ENCODE measurements at regions not wholly inside any gene's neighbourhood (a gene's known extent, or its start where the extent isn't known, plus 50 kb on each side); places are given as distances from the start of the nearest gene placed in this dataset.

DNA sequence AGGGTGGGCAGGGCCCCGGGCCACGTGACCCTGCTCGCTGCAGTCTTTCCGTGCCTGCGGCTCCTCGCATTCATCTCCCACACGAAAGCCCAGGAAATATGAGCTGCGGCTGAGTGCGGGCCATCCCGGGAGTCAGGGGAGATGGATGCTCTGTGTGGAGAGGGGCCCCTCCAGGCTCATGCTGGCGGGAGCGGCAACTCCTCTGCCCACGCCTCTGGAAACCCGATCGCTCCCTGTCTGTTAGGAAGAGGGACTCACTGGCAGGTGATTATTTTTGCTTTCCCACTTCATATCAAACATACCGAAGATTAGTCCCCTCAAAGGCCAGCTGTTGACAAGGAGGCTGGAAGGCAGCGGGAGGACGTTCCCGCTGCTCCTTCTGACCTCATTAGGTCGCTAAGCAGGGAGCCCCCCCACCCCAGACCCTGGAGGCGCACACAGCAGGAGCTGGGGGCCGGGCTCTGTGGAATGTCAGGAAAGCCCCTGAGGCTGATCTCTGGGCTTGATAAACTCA is 228.5 kb downstream of the FOXL1 start:
- no peaks in the 10 kb centered on the region for H3K4me1 ChIP-seq
- intact Hi-C loops (cut with DNase I), result no loop called here
- H3K36me3 ChIP-seq, result no peaks in the 10 kb centered on the region
- TF ChIP-seq POLR2AphosphoS5 (IDR thresholded peaks at IDR 0.05; ENCODE audit: insufficient read depth in 1 of 2, low read depth in 1 of 2), result no peak
- TF ChIP-seq, protein P1, sequence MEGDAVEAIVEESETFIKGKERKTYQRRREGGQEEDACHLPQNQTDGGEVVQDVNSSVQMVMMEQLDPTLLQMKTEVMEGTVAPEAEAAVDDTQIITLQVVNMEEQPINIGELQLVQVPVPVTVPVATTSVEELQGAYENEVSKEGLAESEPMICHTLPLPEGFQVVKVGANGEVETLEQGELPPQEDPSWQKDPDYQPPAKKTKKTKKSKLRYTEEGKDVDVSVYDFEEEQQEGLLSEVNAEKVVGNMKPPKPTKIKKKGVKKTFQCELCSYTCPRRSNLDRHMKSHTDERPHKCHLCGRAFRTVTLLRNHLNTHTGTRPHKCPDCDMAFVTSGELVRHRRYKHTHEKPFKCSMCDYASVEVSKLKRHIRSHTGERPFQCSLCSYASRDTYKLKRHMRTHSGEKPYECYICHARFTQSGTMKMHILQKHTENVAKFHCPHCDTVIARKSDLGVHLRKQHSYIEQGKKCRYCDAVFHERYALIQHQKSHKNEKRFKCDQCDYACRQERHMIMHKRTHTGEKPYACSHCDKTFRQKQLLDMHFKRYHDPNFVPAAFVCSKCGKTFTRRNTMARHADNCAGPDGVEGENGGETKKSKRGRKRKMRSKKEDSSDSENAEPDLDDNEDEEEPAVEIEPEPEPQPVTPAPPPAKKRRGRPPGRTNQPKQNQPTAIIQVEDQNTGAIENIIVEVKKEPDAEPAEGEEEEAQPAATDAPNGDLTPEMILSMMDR (IDR thresholded peaks at IDR 0.05), result no peak
- TF ChIP-seq POLR2A (IDR thresholded peaks at IDR 0.05), result no peak
- H3K27ac ChIP-seq, result no peak overlapping the region
- no peak for DNase-seq (ENCODE audit: extremely low spot score in 2 of 2)
- no peaks in the 10 kb centered on the region for H3K9me3 ChIP-seq
- H3K27me3 ChIP-seq, result no peaks in the 10 kb centered on the region
- H3K4me3 ChIP-seq, result no peak overlapping the region

DNA sequence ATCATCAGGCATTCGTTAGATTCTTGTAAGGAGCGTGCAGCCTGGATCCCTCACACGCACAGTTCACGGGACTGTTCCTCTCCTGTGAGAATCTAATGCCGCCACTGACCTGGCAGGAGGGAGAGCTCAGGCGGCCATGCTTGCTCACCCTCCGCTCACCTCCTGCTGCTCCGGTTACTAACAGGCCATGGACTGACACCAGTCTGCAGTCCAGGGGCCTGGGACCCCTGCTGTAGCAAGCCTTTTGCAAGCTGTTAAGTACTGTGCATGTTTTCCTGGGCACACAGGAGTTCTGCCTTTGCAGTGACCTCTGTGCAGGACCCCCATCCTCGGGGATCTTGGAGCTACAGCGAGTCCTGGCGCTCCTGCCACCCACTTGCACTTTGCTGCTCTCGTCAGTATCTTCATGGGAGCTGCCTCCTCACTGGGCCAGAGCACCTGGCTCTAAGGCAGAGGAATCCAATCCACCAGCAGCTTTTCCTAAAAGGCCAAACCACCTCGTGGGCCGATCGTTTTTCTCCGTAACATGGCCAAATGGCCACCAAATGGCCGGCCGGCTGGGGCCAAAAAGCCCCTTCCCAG is 230.6 kb downstream of the FOXL1 start:
- Histone ChIP-seq H3K9me3 (no peaks in the 10 kb centered on the region), H3K27ac (no peak overlapping the region), H3K4me3 (no peak overlapping the region), H3K27me3 (no peaks in the 10 kb centered on the region), H3K4me1 (no peaks in the 10 kb centered on the region), H3K36me3 (no peaks in the 10 kb centered on the region)
- intact Hi-C loops (cut with DNase I), result no loop called here
- no peak for DNase-seq (ENCODE audit: extremely low spot score in 2 of 2)
- TF ChIP-seq POLR2A (IDR thresholded peaks at IDR 0.05) (no peak), POLR2AphosphoS5 (IDR thresholded peaks at IDR 0.05; ENCODE audit: insufficient read depth in 1 of 2, low read depth in 1 of 2) (no peak)
- TF ChIP-seq, protein P1 (IDR thresholded peaks at IDR 0.05), result no peak

DNA sequence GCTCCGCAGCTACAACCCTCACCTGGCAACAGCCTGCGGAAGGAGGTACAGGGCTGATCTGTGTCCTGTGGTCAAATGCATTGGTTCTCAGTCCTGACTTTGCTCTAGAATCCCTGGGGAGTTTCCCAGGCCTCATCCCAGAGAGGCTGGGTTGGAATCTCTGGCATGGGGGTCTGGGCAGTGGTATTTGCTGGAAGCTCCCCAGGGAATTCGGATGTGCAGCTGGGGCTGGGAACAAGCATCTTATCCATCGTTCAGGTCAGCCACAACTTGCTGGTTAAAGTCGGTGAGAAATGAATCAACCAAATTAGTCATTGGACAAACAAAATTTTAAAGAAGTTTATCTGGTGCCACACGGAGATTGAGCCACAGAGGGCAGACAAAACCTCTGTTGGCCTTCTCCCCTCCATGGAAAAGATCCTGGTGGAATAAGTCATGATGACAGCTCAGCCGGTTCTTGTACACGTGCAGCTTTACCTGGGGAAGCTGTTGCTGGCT is 231.2 kb downstream of the FOXL1 start:
- H3K4me1 ChIP-seq, result no peaks in the 10 kb centered on the region
- TF ChIP-seq, protein P1 (IDR thresholded peaks at IDR 0.05), result no peak
- TF ChIP-seq POLR2AphosphoS5 (IDR thresholded peaks at IDR 0.05; ENCODE audit: insufficient read depth in 1 of 2, low read depth in 1 of 2) (no peak), POLR2A (IDR thresholded peaks at IDR 0.05) (no peak)
- no peaks in the 10 kb centered on the region for H3K9me3 ChIP-seq
- intact Hi-C loops (cut with DNase I), result no loop called here
- DNase-seq (ENCODE audit: extremely low spot score in 2 of 2), result no peak
- no peaks in the 10 kb centered on the region for H3K27me3 ChIP-seq
- no peaks in the 10 kb centered on the region for H3K36me3 ChIP-seq
- H3K27ac ChIP-seq, result no peak overlapping the region
- H3K4me3 ChIP-seq, result no peak overlapping the region

DNA sequence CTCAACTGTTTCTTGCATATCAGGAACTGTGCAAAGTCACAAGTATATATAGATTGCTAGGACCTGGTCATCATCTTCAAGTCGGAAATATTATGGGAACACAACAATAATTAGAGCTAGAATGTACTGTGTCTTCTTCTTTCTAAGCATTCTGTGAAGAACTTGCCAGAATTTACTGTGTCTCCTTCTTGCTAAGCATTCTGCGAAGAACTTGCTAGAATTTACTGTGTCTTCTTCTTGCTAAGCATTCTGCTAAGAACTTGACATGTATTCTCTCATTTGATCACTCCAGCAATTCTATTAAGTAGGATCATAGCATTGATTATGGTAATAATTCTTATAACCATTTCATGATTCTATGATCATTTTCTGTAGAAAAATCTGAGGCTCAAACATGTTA is 231.7 kb downstream of the FOXL1 start:
- Histone ChIP-seq H3K27me3 (no peaks in the 10 kb centered on the region), H3K4me1 (no peaks in the 10 kb centered on the region), H3K27ac (no peak overlapping the region), H3K4me3 (no peak overlapping the region), H3K9me3 (no peaks in the 10 kb centered on the region), H3K36me3 (no peaks in the 10 kb centered on the region)
- no peak for DNase-seq (ENCODE audit: extremely low spot score in 2 of 2)
- intact Hi-C loops (cut with DNase I), result no loop called here
- TF ChIP-seq POLR2A (IDR thresholded peaks at IDR 0.05), result no peak
- TF ChIP-seq, protein P1 (IDR thresholded peaks at IDR 0.05), result no peak
- TF ChIP-seq POLR2AphosphoS5 (IDR thresholded peaks at IDR 0.05; ENCODE audit: insufficient read depth in 1 of 2, low read depth in 1 of 2), result no peak

DNA sequence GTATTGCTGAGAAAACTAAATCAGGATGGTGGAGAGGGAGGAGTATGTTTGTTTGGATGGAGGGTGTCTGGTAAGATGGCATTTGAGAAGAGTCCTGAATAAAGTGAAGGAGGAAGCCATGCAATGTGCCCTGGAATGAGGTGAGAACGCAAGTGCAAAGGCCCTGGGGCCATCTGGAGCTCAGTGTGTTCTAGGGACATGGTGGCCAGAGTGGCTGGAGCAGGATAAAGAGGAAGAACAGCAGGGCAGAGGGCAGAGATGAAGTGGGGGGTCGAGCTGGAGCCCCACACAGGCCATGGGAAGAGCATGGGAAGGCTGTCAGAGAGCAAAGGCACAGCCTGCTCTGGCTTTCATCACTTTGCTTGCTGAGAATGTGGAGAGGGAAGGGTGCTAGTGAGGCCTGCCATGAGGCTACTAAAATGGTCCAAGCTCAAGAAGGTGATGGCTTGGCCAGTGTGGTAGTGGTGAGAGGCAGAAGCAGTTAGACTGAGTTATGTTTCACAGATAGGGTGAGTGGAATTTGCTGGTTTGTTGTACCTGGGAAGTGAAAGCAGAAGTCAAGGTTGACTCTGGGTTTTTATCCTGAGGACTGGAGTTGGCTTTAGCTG is 234.1 kb downstream of the FOXL1 start:
- TF ChIP-seq, protein P1 (IDR thresholded peaks at IDR 0.05), result no peak
- TF ChIP-seq POLR2AphosphoS5 (IDR thresholded peaks at IDR 0.05; ENCODE audit: insufficient read depth in 1 of 2, low read depth in 1 of 2) (no peak), POLR2A (IDR thresholded peaks at IDR 0.05) (no peak)
- intact Hi-C loops (cut with DNase I), result no loop called here
- no peak overlapping the region for H3K4me3 ChIP-seq
- H3K4me1 ChIP-seq, result no peaks in the 10 kb centered on the region
- H3K9me3 ChIP-seq, result no peaks in the 10 kb centered on the region
- no peak for DNase-seq (ENCODE audit: extremely low spot score in 2 of 2)
- no peaks in the 10 kb centered on the region for H3K36me3 ChIP-seq
- H3K27ac ChIP-seq, result no peak overlapping the region
- H3K27me3 ChIP-seq, result no peaks in the 10 kb centered on the region

Measured in vagina (tissue), 2 donors.